ENCODE measurements at regions not wholly inside any gene's neighbourhood (a gene's known extent, or its start where the extent isn't known, plus 50 kb on each side); places are given as distances from the start of the nearest gene placed in this dataset.
"Not testable (repeated sequence)": the region's sequence is repeated elsewhere in the genome, so short reads cannot be mapped to it uniquely, and the experiment has no call there.

DNA sequence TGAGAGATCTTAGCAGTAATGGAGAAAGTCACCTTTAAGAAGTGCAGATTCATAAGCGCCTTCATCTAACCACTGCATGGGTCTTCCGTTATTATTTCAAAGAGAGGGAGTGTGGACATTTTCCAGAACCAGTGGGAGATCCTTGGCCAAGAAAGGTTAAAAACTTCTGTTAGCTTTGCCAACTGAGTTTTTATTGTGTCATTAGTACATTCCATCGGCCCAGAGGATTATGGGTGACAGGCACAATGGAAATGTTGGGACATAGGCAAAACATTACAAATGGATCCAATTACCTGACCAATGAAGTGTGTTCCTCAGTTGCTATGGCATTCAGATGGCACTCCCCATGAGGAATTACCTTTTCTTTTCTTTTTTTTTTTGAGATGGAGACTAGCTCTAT is 115.5 kb downstream of the PPIAL4G start:
- no peak overlapping the region for H3K27ac Mint-ChIP-seq (ENCODE audit: low read depth, unreplicated experiment)
- no peak for DNase-seq (ENCODE audit: unreplicated experiment)
- TF ChIP-seq, protein P1, sequence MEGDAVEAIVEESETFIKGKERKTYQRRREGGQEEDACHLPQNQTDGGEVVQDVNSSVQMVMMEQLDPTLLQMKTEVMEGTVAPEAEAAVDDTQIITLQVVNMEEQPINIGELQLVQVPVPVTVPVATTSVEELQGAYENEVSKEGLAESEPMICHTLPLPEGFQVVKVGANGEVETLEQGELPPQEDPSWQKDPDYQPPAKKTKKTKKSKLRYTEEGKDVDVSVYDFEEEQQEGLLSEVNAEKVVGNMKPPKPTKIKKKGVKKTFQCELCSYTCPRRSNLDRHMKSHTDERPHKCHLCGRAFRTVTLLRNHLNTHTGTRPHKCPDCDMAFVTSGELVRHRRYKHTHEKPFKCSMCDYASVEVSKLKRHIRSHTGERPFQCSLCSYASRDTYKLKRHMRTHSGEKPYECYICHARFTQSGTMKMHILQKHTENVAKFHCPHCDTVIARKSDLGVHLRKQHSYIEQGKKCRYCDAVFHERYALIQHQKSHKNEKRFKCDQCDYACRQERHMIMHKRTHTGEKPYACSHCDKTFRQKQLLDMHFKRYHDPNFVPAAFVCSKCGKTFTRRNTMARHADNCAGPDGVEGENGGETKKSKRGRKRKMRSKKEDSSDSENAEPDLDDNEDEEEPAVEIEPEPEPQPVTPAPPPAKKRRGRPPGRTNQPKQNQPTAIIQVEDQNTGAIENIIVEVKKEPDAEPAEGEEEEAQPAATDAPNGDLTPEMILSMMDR (IDR thresholded peaks at IDR 0.05; ENCODE audit: unreplicated experiment) = no peak
- BruUV-seq (replicated peaks) = no TSS peak
- H3K27me3 Mint-ChIP-seq (ENCODE audit: insufficient read depth, unreplicated experiment) = no peaks in the 10 kb centered on the region
- H3K36me3 Mint-ChIP-seq (ENCODE audit: insufficient read depth, unreplicated experiment) = peaks cover 6% of the 10 kb centered on the region
- no peak overlapping the region for H3K4me3 Mint-ChIP-seq (ENCODE audit: unreplicated experiment)
- intact Hi-C loops (cut with micrococcal nuclease) = no loop called here
- H3K9me3 Mint-ChIP-seq (ENCODE audit: unreplicated experiment) = no peaks in the 10 kb centered on the region
- CTCF ChIA-PET = no interaction called here
- POLR2A ChIA-PET = interaction anchor here (1.5 kb wide), 1 partner anchor 21 kb away, joined by 3 read pairs; no protein-coding TSS in a partner anchor
- H3K4me1 Mint-ChIP-seq (ENCODE audit: insufficient read depth, unreplicated experiment) = peaks cover 14% of the 10 kb centered on the region

DNA sequence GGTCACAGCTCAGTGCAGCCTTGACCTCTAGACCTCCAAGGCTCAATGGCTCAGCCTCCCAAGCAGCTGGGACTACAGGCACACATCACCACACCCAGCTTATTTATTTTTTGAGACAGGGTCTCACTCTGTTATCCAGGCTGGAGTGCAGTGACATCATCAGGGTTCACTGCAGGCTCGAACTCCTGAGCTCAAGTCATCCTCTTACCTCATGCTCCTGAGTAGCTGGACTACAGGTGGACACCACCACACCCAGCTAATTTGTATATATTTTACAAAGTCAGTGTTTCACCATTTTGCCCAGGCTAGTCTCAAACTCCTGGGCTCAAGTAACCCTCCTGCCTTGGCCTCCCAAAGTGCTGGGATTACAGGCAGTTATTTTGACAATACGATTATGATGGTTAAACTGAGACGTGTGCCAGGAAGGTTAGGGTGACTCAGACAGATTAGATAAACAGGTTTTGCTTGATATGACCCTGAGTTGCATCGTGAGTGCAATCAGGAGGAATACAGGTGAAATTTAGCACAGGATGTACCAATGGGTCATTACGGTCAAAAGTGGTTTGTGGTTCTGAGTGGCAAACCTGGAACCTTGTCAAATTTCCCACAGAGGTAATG is 116.9 kb downstream of the PPIAL4G start:
- H3K9me3 Mint-ChIP-seq (ENCODE audit: unreplicated experiment); BruUV-seq (replicated peaks); H3K27me3 Mint-ChIP-seq (ENCODE audit: insufficient read depth, unreplicated experiment); H3K36me3 Mint-ChIP-seq (ENCODE audit: insufficient read depth, unreplicated experiment); H3K27ac Mint-ChIP-seq (ENCODE audit: low read depth, unreplicated experiment); H3K4me3 Mint-ChIP-seq (ENCODE audit: unreplicated experiment); intact Hi-C loops (cut with micrococcal nuclease); POLR2A ChIA-PET; DNase-seq (ENCODE audit: unreplicated experiment); H3K4me1 Mint-ChIP-seq (ENCODE audit: insufficient read depth, unreplicated experiment): not testable (repeated sequence)
- CTCF ChIA-PET = interaction anchor here (1.9 kb wide), 1 partner anchor 8 kb away, joined by 6 read pairs; no protein-coding TSS in a partner anchor

DNA sequence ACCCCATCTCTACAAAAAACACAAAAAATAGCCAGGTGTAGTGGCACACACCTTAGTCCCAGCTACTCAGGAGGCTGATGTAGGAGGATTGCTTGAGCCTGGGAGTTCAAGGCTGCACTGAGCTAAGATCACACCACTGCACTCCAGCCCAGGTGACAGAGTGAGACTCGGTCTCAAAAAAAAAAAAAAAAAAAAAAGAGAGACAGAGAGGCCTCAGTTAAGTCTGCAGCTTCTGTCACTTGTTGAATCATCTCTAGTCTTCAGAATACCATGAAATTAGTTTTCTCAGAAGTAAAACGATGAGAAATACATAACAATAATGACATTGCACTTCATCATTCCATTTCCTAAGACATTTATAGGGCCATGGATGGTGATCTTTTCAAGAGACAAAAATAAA is 118.0 kb downstream of the PPIAL4G start:
- H3K36me3 Mint-ChIP-seq (ENCODE audit: insufficient read depth, unreplicated experiment); DNase-seq (ENCODE audit: unreplicated experiment); BruUV-seq (replicated peaks); H3K27me3 Mint-ChIP-seq (ENCODE audit: insufficient read depth, unreplicated experiment); H3K9me3 Mint-ChIP-seq (ENCODE audit: unreplicated experiment); intact Hi-C loops (cut with micrococcal nuclease); POLR2A ChIA-PET; H3K27ac Mint-ChIP-seq (ENCODE audit: low read depth, unreplicated experiment); H3K4me3 Mint-ChIP-seq (ENCODE audit: unreplicated experiment); H3K4me1 Mint-ChIP-seq (ENCODE audit: insufficient read depth, unreplicated experiment): not testable (repeated sequence)
- CTCF ChIA-PET = interaction anchor here (0.8 to 1.9 kb wide), 2 partner anchors 9 to 19 kb away, joined by 3 to 6 read pairs; no protein-coding TSS in a partner anchor

DNA sequence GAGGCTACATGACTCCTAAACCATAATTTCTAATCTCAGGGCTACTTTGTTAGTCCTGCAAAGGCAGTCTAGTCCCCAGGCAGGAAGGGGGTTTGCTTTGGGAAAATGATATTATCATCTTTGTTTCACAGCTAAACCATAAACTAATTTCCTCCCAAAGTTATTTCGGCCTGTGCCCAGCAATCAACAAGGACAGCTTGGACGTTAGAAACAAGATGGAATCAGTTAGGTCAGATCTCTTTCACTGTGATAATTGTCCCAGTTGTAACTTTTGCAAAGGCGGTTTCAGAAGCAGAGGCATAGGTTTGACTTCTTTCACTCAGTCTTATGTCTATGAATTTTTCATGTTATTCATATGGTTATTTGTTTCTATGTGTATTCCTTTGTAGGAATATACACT is 119.1 kb downstream of the PPIAL4G start:
- H3K9me3 Mint-ChIP-seq (ENCODE audit: unreplicated experiment); H3K27me3 Mint-ChIP-seq (ENCODE audit: insufficient read depth, unreplicated experiment); intact Hi-C loops (cut with micrococcal nuclease); BruUV-seq (replicated peaks); H3K36me3 Mint-ChIP-seq (ENCODE audit: insufficient read depth, unreplicated experiment); H3K27ac Mint-ChIP-seq (ENCODE audit: low read depth, unreplicated experiment); H3K4me1 Mint-ChIP-seq (ENCODE audit: insufficient read depth, unreplicated experiment); H3K4me3 Mint-ChIP-seq (ENCODE audit: unreplicated experiment); DNase-seq (ENCODE audit: unreplicated experiment): not testable (repeated sequence)
- ChIA-PET CTCF (interaction anchor here (0.8 to 1.9 kb wide), 4 partner anchors 9 to 42 kb away, joined by 3 to 6 read pairs (median 4); no protein-coding TSS in a partner anchor), POLR2A (interaction anchor here (0.6 kb wide), 1 partner anchor 19 kb away, joined by 3 read pairs; no protein-coding TSS in a partner anchor)

DNA sequence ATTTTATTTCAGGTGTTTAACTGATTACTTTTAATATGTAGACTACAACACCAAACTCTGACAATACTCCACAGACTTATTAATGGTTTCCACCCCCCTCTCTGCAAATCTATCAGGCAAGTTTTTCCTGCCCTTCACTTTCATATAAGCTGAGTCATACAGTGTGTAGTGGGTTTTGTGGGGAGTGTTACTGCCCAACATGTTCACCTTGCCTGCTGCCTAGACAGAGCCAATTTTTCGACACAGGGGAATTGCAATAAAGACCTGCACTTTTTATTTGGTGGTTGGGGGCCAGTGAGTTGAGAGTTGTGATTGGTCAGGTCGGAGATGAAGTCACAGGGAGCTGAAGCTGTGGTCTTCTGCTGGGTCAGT is 119.7 kb downstream of the PPIAL4G start:
- TF ChIP-seq, protein P1 (IDR thresholded peaks at IDR 0.05; ENCODE audit: unreplicated experiment) = no peak
- POLR2A ChIA-PET = interaction anchor here (0.6 kb wide), 1 partner anchor 18 kb away, joined by 3 read pairs; no protein-coding TSS in a partner anchor
- no peak for DNase-seq (ENCODE audit: unreplicated experiment)
- Mint-ChIP-seq H3K36me3 (ENCODE audit: insufficient read depth, unreplicated experiment) (peaks cover 6% of the 10 kb centered on the region), H3K4me1 (ENCODE audit: insufficient read depth, unreplicated experiment) (no peaks in the 10 kb centered on the region), H3K9me3 (ENCODE audit: unreplicated experiment) (no peaks in the 10 kb centered on the region), H3K27ac (ENCODE audit: low read depth, unreplicated experiment) (no peak overlapping the region), H3K27me3 (ENCODE audit: insufficient read depth, unreplicated experiment) (peaks cover 3% of the 10 kb centered on the region), H3K4me3 (ENCODE audit: unreplicated experiment) (no peak overlapping the region)
- intact Hi-C loops (cut with micrococcal nuclease) = no loop called here
- BruUV-seq (replicated peaks) = no TSS peak
- CTCF ChIA-PET = no interaction called here
